ENCODE measurements at regions not wholly inside any gene's neighbourhood (a gene's known extent, or its start where the extent isn't known, plus 50 kb on each side); places are given as distances from the start of the nearest gene placed in this dataset.

DNA sequence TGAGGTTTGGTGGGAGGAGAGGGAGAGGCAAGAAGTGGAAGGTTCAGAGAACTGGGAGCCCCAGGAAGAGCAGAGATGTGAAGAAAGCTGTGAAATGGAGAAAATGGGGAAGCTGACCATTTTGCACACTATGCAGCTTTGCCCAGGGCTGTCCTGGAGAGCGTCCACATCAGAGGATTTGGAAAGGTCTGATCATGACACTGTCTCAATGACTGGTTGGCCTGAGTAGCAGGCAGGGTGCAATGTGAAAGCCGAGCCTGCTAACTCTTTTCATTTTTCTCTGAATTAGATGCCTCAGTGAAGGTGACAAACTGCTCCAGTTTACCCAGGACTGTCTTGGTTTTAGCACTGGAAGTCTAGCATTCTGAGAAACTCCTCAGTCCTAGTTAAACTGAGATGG lies 330.1 kb upstream of the RPS6KA3 start:
- POLR2A ChIA-PET: no interaction called here
- Histone ChIP-seq H4K20me1 (ENCODE audit: insufficient read depth, low read length) (no peaks in the 10 kb centered on the region), H3K79me2 (ENCODE audit: insufficient read depth, low read depth, low read length) (no peaks in the 10 kb centered on the region), H3K4me1 (ENCODE audit: insufficient read depth, low read length, poor library complexity, severe bottlenecking) (no peaks in the 10 kb centered on the region), H3K27ac (ENCODE audit: low read depth, low read length, poor library complexity, severe bottlenecking) (no peak overlapping the region), H2AFZ (ENCODE audit: low read length) (no peak overlapping the region), H3K9me2 (ENCODE audit: insufficient read depth, low read length) (no peaks in the 10 kb centered on the region), H3K4me3 (ENCODE audit: low read depth, low read length, poor library complexity, severe bottlenecking) (no peak overlapping the region), H3K9me3 (ENCODE audit: low read length) (no peaks in the 10 kb centered on the region), H3K36me3 (ENCODE audit: insufficient read depth, low read length) (no peaks in the 10 kb centered on the region), H3K4me2 (ENCODE audit: low read length) (no peak overlapping the region)
- intact Hi-C loops (cut with micrococcal nuclease; ENCODE audit: unreplicated experiment): no loop called here
- BruUV-seq (replicated peaks): no TSS peak
- CTCF ChIA-PET (ENCODE audit: unreplicated experiment): no interaction called here
- TF ChIP-seq, protein P1, sequence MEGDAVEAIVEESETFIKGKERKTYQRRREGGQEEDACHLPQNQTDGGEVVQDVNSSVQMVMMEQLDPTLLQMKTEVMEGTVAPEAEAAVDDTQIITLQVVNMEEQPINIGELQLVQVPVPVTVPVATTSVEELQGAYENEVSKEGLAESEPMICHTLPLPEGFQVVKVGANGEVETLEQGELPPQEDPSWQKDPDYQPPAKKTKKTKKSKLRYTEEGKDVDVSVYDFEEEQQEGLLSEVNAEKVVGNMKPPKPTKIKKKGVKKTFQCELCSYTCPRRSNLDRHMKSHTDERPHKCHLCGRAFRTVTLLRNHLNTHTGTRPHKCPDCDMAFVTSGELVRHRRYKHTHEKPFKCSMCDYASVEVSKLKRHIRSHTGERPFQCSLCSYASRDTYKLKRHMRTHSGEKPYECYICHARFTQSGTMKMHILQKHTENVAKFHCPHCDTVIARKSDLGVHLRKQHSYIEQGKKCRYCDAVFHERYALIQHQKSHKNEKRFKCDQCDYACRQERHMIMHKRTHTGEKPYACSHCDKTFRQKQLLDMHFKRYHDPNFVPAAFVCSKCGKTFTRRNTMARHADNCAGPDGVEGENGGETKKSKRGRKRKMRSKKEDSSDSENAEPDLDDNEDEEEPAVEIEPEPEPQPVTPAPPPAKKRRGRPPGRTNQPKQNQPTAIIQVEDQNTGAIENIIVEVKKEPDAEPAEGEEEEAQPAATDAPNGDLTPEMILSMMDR (conservative IDR thresholded peaks at IDR 0.05; ENCODE audit: low read length): no peak
- no peak for DNase-seq (ENCODE audit: low spot score)

DNA sequence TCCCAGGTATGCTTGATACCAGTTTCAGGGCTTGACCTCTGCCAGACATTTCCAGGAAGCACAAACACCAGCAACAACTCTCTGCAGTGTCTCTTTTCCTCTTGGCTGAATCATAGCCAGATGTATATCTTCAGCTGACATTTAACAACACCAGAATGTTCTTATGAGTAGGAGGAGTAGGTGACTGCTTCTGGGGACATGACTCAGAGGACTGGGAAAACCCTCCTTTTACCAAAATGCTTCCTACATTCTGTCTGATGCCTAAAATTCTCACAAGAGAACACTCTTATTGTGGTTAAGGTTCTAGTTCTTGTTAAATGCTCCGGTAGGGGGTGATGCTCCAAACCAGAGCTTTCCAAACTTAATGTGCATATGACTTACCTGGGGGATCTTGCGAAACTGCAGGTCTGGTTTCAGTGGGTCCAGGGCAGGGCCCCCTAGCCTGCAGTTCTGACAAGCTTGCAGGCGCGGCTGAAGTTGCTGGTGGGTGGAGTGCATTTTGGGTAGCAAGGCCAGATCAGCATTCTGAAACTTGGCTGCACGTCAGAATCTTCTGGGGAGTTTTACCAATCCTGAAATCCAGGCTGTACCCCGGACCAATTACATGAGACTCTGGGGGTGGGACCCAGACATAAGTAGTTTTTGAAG lies 329.3 kb upstream of the RPS6KA3 start:
- no peak overlapping the region for H2AFZ ChIP-seq (ENCODE audit: low read length)
- no peaks in the 10 kb centered on the region for H3K79me2 ChIP-seq (ENCODE audit: insufficient read depth, low read depth, low read length)
- H3K4me3 ChIP-seq (ENCODE audit: low read depth, low read length, poor library complexity, severe bottlenecking): no peak overlapping the region
- H3K4me2 ChIP-seq (ENCODE audit: low read length): no peak overlapping the region
- H3K9me2 ChIP-seq (ENCODE audit: insufficient read depth, low read length): no peaks in the 10 kb centered on the region
- H3K27ac ChIP-seq (ENCODE audit: low read depth, low read length, poor library complexity, severe bottlenecking): no peak overlapping the region
- H3K4me1 ChIP-seq (ENCODE audit: insufficient read depth, low read length, poor library complexity, severe bottlenecking): no peaks in the 10 kb centered on the region
- ChIA-PET POLR2A (no interaction called here), CTCF (ENCODE audit: unreplicated experiment) (no interaction called here)
- no peak for DNase-seq (ENCODE audit: low spot score)
- intact Hi-C loops (cut with micrococcal nuclease; ENCODE audit: unreplicated experiment): no loop called here
- H4K20me1 ChIP-seq (ENCODE audit: insufficient read depth, low read length): no peaks in the 10 kb centered on the region
- BruUV-seq (replicated peaks): no TSS peak
- no peaks in the 10 kb centered on the region for H3K36me3 ChIP-seq (ENCODE audit: insufficient read depth, low read length)
- no peak for TF ChIP-seq EZH2phosphoT487 (IDR thresholded peaks at IDR 0.05; ENCODE audit: borderline replicate concordance, low read depth, low read length)
- TF ChIP-seq, protein P1 (conservative IDR thresholded peaks at IDR 0.05; ENCODE audit: low read length): no peak
- H3K9me3 ChIP-seq (ENCODE audit: low read length): no peaks in the 10 kb centered on the region

DNA sequence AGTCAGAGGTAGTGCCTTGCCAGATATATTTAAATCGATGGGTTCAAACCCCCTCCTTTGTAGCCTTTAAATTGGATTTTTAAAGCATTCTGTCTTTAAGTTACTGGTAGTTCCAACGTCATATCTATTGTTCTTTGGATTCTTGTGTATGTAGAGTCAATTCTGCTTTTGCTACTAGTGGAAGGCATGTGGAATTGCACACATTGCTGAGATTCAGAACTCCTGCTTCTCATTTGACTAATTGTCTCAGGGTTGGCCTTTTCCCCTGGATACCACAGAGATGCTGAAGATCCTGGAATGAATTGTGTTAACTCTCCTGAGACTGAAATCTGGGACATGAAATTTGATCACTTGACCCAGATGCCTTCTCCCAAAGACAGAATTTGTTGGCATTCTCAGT lies 328.3 kb upstream of the RPS6KA3 start:
- BruUV-seq (replicated peaks): no TSS peak
- no peaks in the 10 kb centered on the region for H3K4me1 ChIP-seq (ENCODE audit: insufficient read depth, low read length, poor library complexity, severe bottlenecking)
- H2AFZ ChIP-seq (ENCODE audit: low read length): no peak overlapping the region
- H3K9me3 ChIP-seq (ENCODE audit: low read length): no peaks in the 10 kb centered on the region
- H3K36me3 ChIP-seq (ENCODE audit: insufficient read depth, low read length): no peaks in the 10 kb centered on the region
- H3K9me2 ChIP-seq (ENCODE audit: insufficient read depth, low read length): no peaks in the 10 kb centered on the region
- POLR2A ChIA-PET: no interaction called here
- no peak overlapping the region for H3K4me2 ChIP-seq (ENCODE audit: low read length)
- no peak overlapping the region for H3K27ac ChIP-seq (ENCODE audit: low read depth, low read length, poor library complexity, severe bottlenecking)
- intact Hi-C loops (cut with micrococcal nuclease; ENCODE audit: unreplicated experiment): no loop called here
- H3K4me3 ChIP-seq (ENCODE audit: low read depth, low read length, poor library complexity, severe bottlenecking): no peak overlapping the region
- no peak for DNase-seq (ENCODE audit: low spot score)
- no peaks in the 10 kb centered on the region for H3K79me2 ChIP-seq (ENCODE audit: insufficient read depth, low read depth, low read length)
- CTCF ChIA-PET (ENCODE audit: unreplicated experiment): no interaction called here
- H4K20me1 ChIP-seq (ENCODE audit: insufficient read depth, low read length): no peaks in the 10 kb centered on the region
- TF ChIP-seq, protein P1 (conservative IDR thresholded peaks at IDR 0.05; ENCODE audit: low read length): no peak
- TF ChIP-seq EZH2phosphoT487 (IDR thresholded peaks at IDR 0.05; ENCODE audit: borderline replicate concordance, low read depth, low read length): no peak
